WTC11 (cell line): ENCODE measurements at regions not wholly inside any gene's neighbourhood (a gene's known extent, or its start where the extent isn't known, plus 50 kb on each side); places are given as distances from the start of the nearest gene placed in this dataset.

Source experiments
- ATAC-seq: fragments of 200-7000 bp; cut with Tn5 transposase; 2 replicates; pipeline ENCODE4 v1.10.0; 2021; ENCODE audit warnings: mild to moderate bottlenecking, moderate library complexity
- CTCF ChIA-PET: fragments of 300-600 bp; sonication (Branson Sonifier 250); formaldehyde crosslinking; loops from one replicate; lab custom pipeline; 2021; ENCODE audit warnings: antibody characterized with exemption; lab: Charles Lee
- POLR2A ChIA-PET: fragments of 350-600 bp; sonication (Branson Sonifier 250); formaldehyde crosslinking; loops from one replicate; lab custom pipeline; 2021; ENCODE audit warnings: antibody characterized with exemption; lab: Charles Lee
- DNase-seq: peaks from one replicate; pipeline ENCODE4 v3.0.0; 2021; ENCODE audit warnings: low spot score
- H3K27ac Mint-ChIP-seq: 2 replicates; pipeline ENCODE4 v1.8.0; 2021; ENCODE audit warnings: mixed read lengths
- H3K27me3 Mint-ChIP-seq: 2 replicates; pipeline ENCODE4 v1.8.0; 2021; ENCODE audit warnings: low read depth, mild to moderate bottlenecking, moderate library complexity, mixed read lengths
- H3K36me3 Mint-ChIP-seq: 2 replicates; pipeline ENCODE4 v1.8.0; 2021; ENCODE audit warnings: mixed read lengths
- H3K4me1 Mint-ChIP-seq: 2 replicates; pipeline ENCODE4 v1.8.0; 2022; ENCODE audit warnings: mixed read lengths
- H3K4me3 Mint-ChIP-seq: 2 replicates; pipeline ENCODE4 v1.8.0; 2021; ENCODE audit warnings: mild to moderate bottlenecking, moderate library complexity, mixed read lengths
- H3K9me3 Mint-ChIP-seq: 2 replicates; pipeline ENCODE4 v1.8.0; 2021; ENCODE audit warnings: mixed read lengths
- ERG ChIP-seq: fragments of 250-450 bp; sonication (Bioruptor Pico); IDR thresholded peaks from 2 replicates; pipeline ENCODE4 v1.8.0; 2021; ENCODE audit warnings: mild to moderate bottlenecking
- FOXP1 ChIP-seq: sonication (generic); formaldehyde crosslinking; IDR thresholded peaks from 2 replicates; pipeline ENCODE4 v1.8.0; 2022; ENCODE audit warnings: missing genetic modification reagents, mild to moderate bottlenecking, moderate library complexity, borderline replicate concordance
- IRF1 ChIP-seq: sonication (generic); formaldehyde crosslinking; IDR thresholded peaks from 2 replicates; pipeline ENCODE4 v1.8.0; 2023; ENCODE audit warnings: missing genetic modification reagents
- MYBL2 ChIP-seq: sonication (generic); formaldehyde crosslinking; IDR thresholded peaks from 2 replicates; pipeline ENCODE4 v1.8.1; 2023; ENCODE audit warnings: mild to moderate bottlenecking, moderate library complexity, missing genetic modification reagents
- PRDM15 ChIP-seq: sonication (generic); formaldehyde crosslinking; IDR thresholded peaks from 2 replicates; pipeline ENCODE4 v1.8.0; 2022; ENCODE audit warnings: missing genetic modification reagents
- RELA ChIP-seq: sonication (generic); formaldehyde crosslinking; IDR thresholded peaks from 2 replicates; pipeline ENCODE4 v1.8.1; 2022; ENCODE audit warnings: missing genetic modification reagents, mild to moderate bottlenecking, borderline replicate concordance
- TEAD1 ChIP-seq: sonication (generic); formaldehyde crosslinking; IDR thresholded peaks from 2 replicates; pipeline ENCODE4 v1.8.0; 2022; ENCODE audit warnings: mild to moderate bottlenecking, missing genetic modification reagents
- ZBTB21 ChIP-seq: sonication (generic); formaldehyde crosslinking; IDR thresholded peaks from 2 replicates; pipeline ENCODE4 v1.8.1; 2023; ENCODE audit warnings: mild to moderate bottlenecking, missing genetic modification reagents, borderline replicate concordance
- ZNF281 ChIP-seq: sonication (generic); formaldehyde crosslinking; IDR thresholded peaks from 2 replicates; pipeline ENCODE4 v1.8.0; 2023; ENCODE audit warnings: mild to moderate bottlenecking, missing genetic modification reagents
- TF ChIP-seq, protein P1 (sequence below): sonication (generic); formaldehyde crosslinking; IDR thresholded peaks from 2 replicates; pipeline ENCODE4 v1.8.1; 2023; ENCODE audit warnings: mild to moderate bottlenecking, missing genetic modification reagents, borderline replicate concordance
- TF ChIP-seq, protein P2 (sequence below): sonication (generic); formaldehyde crosslinking; conservative IDR thresholded peaks from 2 replicates; pipeline ENCODE4 v1.8.1; 2023; ENCODE audit warnings: mild to moderate bottlenecking, low read depth, missing genetic modification reagents, moderate library complexity
- TF ChIP-seq, protein P3 (sequence below): sonication (generic); formaldehyde crosslinking; IDR thresholded peaks from 2 replicates; pipeline ENCODE4 v1.8.1; 2023; ENCODE audit warnings: mild to moderate bottlenecking, missing genetic modification reagents, moderate library complexity
- TF ChIP-seq, protein P4 (sequence below): sonication (generic); formaldehyde crosslinking; IDR thresholded peaks from 2 replicates; pipeline ENCODE4 v1.8.1; 2022; ENCODE audit warnings: mild to moderate bottlenecking, moderate library complexity, missing genetic modification reagents

- TF ChIP-seq ZNF281 (CRISPR knock-in tag) (no peak), FOXP1 (no peak), RELA (CRISPR knock-in tag) (no peak)
- TF ChIP-seq, protein P1, sequence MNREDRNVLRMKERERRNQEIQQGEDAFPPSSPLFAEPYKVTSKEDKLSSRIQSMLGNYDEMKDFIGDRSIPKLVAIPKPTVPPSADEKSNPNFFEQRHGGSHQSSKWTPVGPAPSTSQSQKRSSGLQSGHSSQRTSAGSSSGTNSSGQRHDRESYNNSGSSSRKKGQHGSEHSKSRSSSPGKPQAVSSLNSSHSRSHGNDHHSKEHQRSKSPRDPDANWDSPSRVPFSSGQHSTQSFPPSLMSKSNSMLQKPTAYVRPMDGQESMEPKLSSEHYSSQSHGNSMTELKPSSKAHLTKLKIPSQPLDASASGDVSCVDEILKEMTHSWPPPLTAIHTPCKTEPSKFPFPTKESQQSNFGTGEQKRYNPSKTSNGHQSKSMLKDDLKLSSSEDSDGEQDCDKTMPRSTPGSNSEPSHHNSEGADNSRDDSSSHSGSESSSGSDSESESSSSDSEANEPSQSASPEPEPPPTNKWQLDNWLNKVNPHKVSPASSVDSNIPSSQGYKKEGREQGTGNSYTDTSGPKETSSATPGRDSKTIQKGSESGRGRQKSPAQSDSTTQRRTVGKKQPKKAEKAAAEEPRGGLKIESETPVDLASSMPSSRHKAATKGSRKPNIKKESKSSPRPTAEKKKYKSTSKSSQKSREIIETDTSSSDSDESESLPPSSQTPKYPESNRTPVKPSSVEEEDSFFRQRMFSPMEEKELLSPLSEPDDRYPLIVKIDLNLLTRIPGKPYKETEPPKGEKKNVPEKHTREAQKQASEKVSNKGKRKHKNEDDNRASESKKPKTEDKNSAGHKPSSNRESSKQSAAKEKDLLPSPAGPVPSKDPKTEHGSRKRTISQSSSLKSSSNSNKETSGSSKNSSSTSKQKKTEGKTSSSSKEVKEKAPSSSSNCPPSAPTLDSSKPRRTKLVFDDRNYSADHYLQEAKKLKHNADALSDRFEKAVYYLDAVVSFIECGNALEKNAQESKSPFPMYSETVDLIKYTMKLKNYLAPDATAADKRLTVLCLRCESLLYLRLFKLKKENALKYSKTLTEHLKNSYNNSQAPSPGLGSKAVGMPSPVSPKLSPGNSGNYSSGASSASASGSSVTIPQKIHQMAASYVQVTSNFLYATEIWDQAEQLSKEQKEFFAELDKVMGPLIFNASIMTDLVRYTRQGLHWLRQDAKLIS (CRISPR knock-in tag) = no peak
- TF ChIP-seq, protein P2, sequence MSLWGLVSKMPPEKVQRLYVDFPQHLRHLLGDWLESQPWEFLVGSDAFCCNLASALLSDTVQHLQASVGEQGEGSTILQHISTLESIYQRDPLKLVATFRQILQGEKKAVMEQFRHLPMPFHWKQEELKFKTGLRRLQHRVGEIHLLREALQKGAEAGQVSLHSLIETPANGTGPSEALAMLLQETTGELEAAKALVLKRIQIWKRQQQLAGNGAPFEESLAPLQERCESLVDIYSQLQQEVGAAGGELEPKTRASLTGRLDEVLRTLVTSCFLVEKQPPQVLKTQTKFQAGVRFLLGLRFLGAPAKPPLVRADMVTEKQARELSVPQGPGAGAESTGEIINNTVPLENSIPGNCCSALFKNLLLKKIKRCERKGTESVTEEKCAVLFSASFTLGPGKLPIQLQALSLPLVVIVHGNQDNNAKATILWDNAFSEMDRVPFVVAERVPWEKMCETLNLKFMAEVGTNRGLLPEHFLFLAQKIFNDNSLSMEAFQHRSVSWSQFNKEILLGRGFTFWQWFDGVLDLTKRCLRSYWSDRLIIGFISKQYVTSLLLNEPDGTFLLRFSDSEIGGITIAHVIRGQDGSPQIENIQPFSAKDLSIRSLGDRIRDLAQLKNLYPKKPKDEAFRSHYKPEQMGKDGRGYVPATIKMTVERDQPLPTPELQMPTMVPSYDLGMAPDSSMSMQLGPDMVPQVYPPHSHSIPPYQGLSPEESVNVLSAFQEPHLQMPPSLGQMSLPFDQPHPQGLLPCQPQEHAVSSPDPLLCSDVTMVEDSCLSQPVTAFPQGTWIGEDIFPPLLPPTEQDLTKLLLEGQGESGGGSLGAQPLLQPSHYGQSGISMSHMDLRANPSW (CRISPR knock-in tag) = no peak
- TF ChIP-seq, protein P3, sequence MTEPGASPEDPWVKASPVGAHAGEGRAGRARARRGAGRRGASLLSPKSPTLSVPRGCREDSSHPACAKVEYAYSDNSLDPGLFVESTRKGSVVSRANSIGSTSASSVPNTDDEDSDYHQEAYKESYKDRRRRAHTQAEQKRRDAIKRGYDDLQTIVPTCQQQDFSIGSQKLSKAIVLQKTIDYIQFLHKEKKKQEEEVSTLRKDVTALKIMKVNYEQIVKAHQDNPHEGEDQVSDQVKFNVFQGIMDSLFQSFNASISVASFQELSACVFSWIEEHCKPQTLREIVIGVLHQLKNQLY (CRISPR knock-in tag) = no peak
- H3K4me1 Mint-ChIP-seq = peaks cover 12% of the 10 kb centered on the region
- CTCF ChIA-PET = interaction anchor here (1.0 to 1.5 kb wide), 2 partner anchors 10 to 62 kb away, joined by 3 to 6 read pairs; no protein-coding TSS in a partner anchor
- H3K27ac Mint-ChIP-seq = no peak overlapping the region
- ATAC-seq = no peak
- no peak overlapping the region for H3K4me3 Mint-ChIP-seq
- POLR2A ChIA-PET = no interaction called here
- peaks cover 12% of the 10 kb centered on the region for H3K36me3 Mint-ChIP-seq
- H3K9me3 Mint-ChIP-seq = peaks cover 42% of the 10 kb centered on the region
- peaks cover 37% of the 10 kb centered on the region for H3K27me3 Mint-ChIP-seq
- DNase-seq = no peak
Observed at GRCh38 chr20:60272790-60273189, 314.6 kb downstream of the CDH26 start.

- POLR2A ChIA-PET = no interaction called here
Observed at GRCh38 chr20:60274717-60275116, 316.5 kb downstream of the CDH26 start.

GRCh38 chr20:60281295-60281694 lies 323.1 kb downstream of the CDH26 start:
- Mint-ChIP-seq H3K27ac (no peak overlapping the region), H3K27me3 (peaks cover 33% of the 10 kb centered on the region), H3K9me3 (peaks cover 73% of the 10 kb centered on the region), H3K36me3 (peaks cover 62% of the 10 kb centered on the region), H3K4me1 (no peaks in the 10 kb centered on the region), H3K4me3 (no peak overlapping the region)
- ChIA-PET POLR2A (no interaction called here), CTCF (no interaction called here)
- ATAC-seq = no peak
- DNase-seq = no peak
- no peak for TF ChIP-seq ZBTB21
- TF ChIP-seq TEAD1 (CRISPR knock-in tag) = no peak
- TF ChIP-seq, protein P4, sequence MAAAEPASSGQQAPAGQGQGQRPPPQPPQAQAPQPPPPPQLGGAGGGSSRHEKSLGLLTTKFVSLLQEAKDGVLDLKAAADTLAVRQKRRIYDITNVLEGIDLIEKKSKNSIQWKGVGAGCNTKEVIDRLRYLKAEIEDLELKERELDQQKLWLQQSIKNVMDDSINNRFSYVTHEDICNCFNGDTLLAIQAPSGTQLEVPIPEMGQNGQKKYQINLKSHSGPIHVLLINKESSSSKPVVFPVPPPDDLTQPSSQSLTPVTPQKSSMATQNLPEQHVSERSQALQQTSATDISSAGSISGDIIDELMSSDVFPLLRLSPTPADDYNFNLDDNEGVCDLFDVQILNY = no peak
- TF ChIP-seq PRDM15 (CRISPR knock-in tag) = no peak
- TF ChIP-seq MYBL2 (CRISPR knock-in tag) = no peak
- TF ChIP-seq ERG = no peak

More at GRCh38 chr20:60274717-60275116, 316.5 kb downstream of the CDH26 start:
- Mint-ChIP-seq H3K4me1 (peaks cover 12% of the 10 kb centered on the region), H3K27me3 (peaks cover 33% of the 10 kb centered on the region), H3K27ac (no peak overlapping the region)
- CTCF ChIA-PET = no interaction called here
- TF ChIP-seq TEAD1 (CRISPR knock-in tag) (no peak), IRF1 (no peak)
- TF ChIP-seq, all 79 proteins: peak for 0
- DNase-seq (no peak), ATAC-seq (no peak)
- Mint-ChIP-seq H3K36me3 (peaks cover 21% of the 10 kb centered on the region), H3K4me3 (no peak overlapping the region), H3K9me3 (peaks cover 46% of the 10 kb centered on the region)
